GM10248 (cell line): ENCODE measurements at regions not wholly inside any gene's neighbourhood (a gene's known extent, or its start where the extent isn't known, plus 50 kb on each side); places are given as distances from the start of the nearest gene placed in this dataset.
A peak's percentile ranks its signal among the peaks of the same experiment; 100 is the strongest.
"Not testable (repeated sequence)": the region's sequence is repeated elsewhere in the genome, so short reads cannot be mapped to it uniquely, and the experiment has no call there.

ENCODE experiments used
- CTCF ChIA-PET: fragments of 300-600 bp; sonication (Branson Sonifier 250); formaldehyde crosslinking; extraction: SDS; loops from one replicate; lab custom pipeline; 2021; ENCODE audit warnings: antibody characterized with exemption; lab: Yijun Ruan, JAX
- POLR2A ChIA-PET: fragments of 350-650 bp; sonication (Branson Sonifier 250); formaldehyde crosslinking; extraction: SDS; loops from one replicate; lab custom pipeline; 2020; ENCODE audit warnings: antibody characterized with exemption; lab: Yijun Ruan, JAX
- DNase-seq: peaks from one replicate; pipeline ENCODE4 v3.0.0; 2012; ENCODE audit errors: extremely low spot score
- TF ChIP-seq, protein P1 (sequence below): IDR thresholded peaks from 2 replicates; pipeline ENCODE4 v1.5.1; 2012; ENCODE audit warnings: mild to moderate bottlenecking, low read depth; ENCODE audit errors: extremely low read depth, missing control alignments, control extremely low read depth

DNA sequence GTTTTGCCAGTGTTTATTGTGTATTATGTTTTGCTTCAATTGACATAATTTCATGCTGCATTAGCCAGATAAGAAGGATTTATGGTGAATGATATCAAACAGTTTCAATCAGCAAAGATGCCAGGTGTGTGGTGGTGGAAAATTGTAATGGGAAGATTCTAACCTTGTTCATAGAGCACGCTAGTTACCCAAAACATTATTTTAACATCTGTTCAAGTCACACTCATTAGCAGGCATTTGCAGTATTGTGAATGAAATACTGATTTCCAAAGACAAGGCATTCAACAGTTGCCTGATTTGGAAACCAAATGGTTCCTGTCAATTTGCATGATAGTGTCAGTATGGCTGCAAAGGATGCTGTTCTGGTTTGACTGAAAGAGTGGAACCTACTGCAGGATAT lies 129.7 kb downstream of the EPC1 start:
- POLR2A ChIA-PET = no interaction called here
- TF ChIP-seq, protein P1, sequence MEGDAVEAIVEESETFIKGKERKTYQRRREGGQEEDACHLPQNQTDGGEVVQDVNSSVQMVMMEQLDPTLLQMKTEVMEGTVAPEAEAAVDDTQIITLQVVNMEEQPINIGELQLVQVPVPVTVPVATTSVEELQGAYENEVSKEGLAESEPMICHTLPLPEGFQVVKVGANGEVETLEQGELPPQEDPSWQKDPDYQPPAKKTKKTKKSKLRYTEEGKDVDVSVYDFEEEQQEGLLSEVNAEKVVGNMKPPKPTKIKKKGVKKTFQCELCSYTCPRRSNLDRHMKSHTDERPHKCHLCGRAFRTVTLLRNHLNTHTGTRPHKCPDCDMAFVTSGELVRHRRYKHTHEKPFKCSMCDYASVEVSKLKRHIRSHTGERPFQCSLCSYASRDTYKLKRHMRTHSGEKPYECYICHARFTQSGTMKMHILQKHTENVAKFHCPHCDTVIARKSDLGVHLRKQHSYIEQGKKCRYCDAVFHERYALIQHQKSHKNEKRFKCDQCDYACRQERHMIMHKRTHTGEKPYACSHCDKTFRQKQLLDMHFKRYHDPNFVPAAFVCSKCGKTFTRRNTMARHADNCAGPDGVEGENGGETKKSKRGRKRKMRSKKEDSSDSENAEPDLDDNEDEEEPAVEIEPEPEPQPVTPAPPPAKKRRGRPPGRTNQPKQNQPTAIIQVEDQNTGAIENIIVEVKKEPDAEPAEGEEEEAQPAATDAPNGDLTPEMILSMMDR = no peak
- no peak for DNase-seq
- CTCF ChIA-PET = no interaction called here

- DNase-seq, POLR2A ChIA-PET: not testable (repeated sequence)
- CTCF ChIA-PET = interaction anchor here (1.0 to 1.3 kb wide), 2 partner anchors 9 to 23 kb away, joined by 3 read pairs; no protein-coding TSS in a partner anchor
Measured at GRCh38 chr10:32213838-32214237, 133.1 kb downstream of the EPC1 start.

GRCh38 chr10:32211046-32211363 lies 136.0 kb downstream of the EPC1 start:
- CTCF ChIA-PET = interaction anchor here (0.7 to 2.8 kb wide), 12 partner anchors 8 to 349 kb away, joined by 3 to 12 read pairs (median 4); no protein-coding TSS in a partner anchor
- POLR2A ChIA-PET = no interaction called here
- no peak for DNase-seq
- TF ChIP-seq, protein P1 = no peak

DNA sequence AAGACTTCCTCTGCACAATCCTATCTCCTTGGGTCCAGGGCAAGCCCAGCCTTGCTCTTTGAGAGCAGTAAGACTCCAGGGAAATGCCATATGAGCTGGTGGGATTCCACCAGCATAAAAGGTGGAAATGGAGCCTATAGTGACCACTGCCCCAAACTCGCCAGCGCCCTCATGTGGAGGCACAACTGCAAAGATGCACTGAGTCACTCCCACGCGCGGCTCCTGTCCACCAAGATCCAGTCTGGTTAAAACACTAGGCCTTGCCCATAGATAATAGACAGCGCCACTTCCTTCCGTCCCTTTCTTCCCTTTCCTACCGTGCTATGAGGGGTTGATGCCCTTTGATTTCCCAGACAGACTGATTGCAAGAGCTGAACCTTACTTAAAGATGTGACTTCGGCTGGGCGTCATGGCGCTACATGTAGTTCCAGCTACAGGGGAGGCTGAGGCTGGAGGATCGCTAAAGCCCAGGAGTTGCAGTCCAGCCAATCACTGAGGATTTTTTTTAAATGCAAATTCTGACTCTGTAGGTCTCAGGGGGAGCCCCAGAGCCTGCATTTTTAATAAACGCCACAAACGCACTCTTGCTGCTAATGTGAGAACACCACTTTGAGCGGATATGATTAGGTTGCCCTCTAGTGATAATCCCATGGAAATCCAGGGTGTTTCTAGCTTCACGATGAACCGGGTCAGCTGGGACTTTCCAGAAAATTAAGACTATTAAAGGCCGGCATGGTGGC lies 136.5 kb downstream of the EPC1 start:
- peak; percentile 32 for DNase-seq
- ChIA-PET CTCF (interaction anchor here (0.7 to 2.8 kb wide), 13 partner anchors 7 to 349 kb away, joined by 3 to 12 read pairs (median 4); no protein-coding TSS in a partner anchor), POLR2A (no interaction called here)
- TF ChIP-seq, protein P1 = peak; percentile 19

DNA sequence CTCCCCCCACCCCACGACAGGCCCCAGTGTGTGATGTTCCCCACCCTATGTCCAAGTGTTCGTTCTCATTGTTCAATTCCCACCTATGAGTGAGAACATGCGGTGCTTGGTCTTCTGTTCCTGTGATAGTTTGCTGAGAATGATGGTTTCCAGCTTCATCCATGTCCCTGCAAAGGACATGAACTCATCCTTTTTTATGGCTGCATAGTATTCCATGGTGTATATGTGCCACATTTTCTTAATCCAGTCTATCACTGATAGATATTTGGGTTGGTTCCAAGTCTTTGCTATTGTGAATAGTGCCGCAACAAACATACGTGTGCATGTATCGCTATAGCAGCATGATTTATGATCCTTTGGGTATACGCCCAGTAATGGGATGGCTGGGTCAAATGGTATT lies 139.0 kb downstream of the EPC1 start:
- POLR2A ChIA-PET, DNase-seq: not testable (repeated sequence)
- CTCF ChIA-PET = interaction anchor here (1.5 kb wide), 1 partner anchor 346 kb away, joined by 4 read pairs; no protein-coding TSS in a partner anchor

GRCh38 chr10:32207544-32207943 lies 139.4 kb downstream of the EPC1 start:
- ChIA-PET POLR2A (no interaction called here), CTCF (interaction anchor here (1.5 to 1.7 kb wide), 2 partner anchors 142 to 345 kb away, joined by 4 read pairs; no protein-coding TSS in a partner anchor)
- TF ChIP-seq, protein P1 = peak; percentile 59
- peak; percentile 68 for DNase-seq

DNA sequence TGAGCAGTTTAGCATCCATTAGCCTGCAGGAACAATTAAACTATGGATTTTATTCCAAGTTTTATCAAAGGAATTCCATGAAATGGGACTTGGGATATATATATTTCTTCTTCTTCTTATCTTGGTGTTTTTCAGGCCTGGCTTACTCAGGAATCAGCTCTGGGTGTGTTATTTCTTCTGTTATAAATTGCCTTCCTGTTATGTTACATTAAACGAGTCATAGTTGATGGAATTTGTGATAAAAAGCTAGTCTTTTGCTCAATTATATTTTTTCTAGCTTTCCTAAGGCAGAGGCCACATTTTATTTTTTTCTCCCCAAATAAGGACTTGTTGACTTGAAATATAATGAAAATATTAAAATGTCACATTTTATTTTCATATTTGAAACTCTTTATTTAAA lies 141.3 kb downstream of the EPC1 start:
- ChIA-PET CTCF (interaction anchor here (1.7 to 1.8 kb wide), 3 partner anchors 11 to 140 kb away, joined by 4 to 8 read pairs (median 4); no protein-coding TSS in a partner anchor), POLR2A (no interaction called here)
- TF ChIP-seq, protein P1 = no peak
- no peak for DNase-seq
